Stomach (tissue), 8 donors: ENCODE measurements at regions not wholly inside any gene's neighbourhood (a gene's known extent, or its start where the extent isn't known, plus 50 kb on each side); places are given as distances from the start of the nearest gene placed in this dataset.

Experiments
- DNase-seq, 2 donors: peaks; one replicate each; pipeline versions ENCODE4 v3.0.0 to v3.0.0-alpha.2; 2013 to 2019
- H3K27ac ChIP-seq, 5 donors: fragments of 200-600 bp in 4 of 5; sonication (generic) in 4 of 5; one replicate each; pipeline ENCODE4 v1.5.1; 2013 to 2019; ENCODE audit warnings: mild to moderate bottlenecking in 1 of 5, moderate library complexity in 1 of 5
- H3K27me3 ChIP-seq, 3 donors: fragments of 200-600 bp; sonication (generic); one replicate each; pipeline ENCODE4 v1.5.1; 2017 to 2019; ENCODE audit warnings: mixed run types in 1 of 3
- H3K36me3 ChIP-seq, 4 donors: fragments of 200-600 bp; sonication (generic); 1 replicate in 3 of 4; 2 replicates in 1 of 4; pipeline ENCODE4 v1.5.1; 2016 to 2019
- H3K4me1 ChIP-seq, 4 donors: fragments of 200-600 bp; sonication (generic); one replicate each; pipeline ENCODE4 v1.5.1; 2016 to 2019
- H3K4me3 ChIP-seq, 4 donors: fragments of 200-600 bp; sonication (generic) in 3 of 4; one replicate each; pipeline ENCODE4 v1.5.1; 2016 to 2019; ENCODE audit warnings: mild to moderate bottlenecking in 1 of 4
- H3K9me3 ChIP-seq, 4 donors: fragments of 200-600 bp; sonication (generic); one replicate each; pipeline ENCODE4 v1.5.1; 2016 to 2019
- CTCF ChIP-seq, 7 experiments: fragments of 450-650 bp in 4 of 7; fragments of 200-600 bp in 3 of 7; sonication (generic) in 3 of 7; IDR thresholded peaks; one replicate each; pipeline ENCODE4 v1.5.1; 2016 to 2019; ENCODE audit warnings: antibody characterized with exemption in 7 of 7, control low read depth in 2 of 7, mild to moderate bottlenecking in 1 of 7
- EP300 ChIP-seq: sonication (generic); formaldehyde crosslinking; IDR thresholded peaks from one replicate; pipeline ENCODE4 v1.6.1; 2017; ENCODE audit warnings: antibody characterized with exemption
- POLR2A ChIP-seq, 4 donors: fragments of 450-650 bp; IDR thresholded peaks; one replicate each; pipeline ENCODE4 v1.6.1; 2016; ENCODE audit warnings: antibody characterized with exemption in 4 of 4, control low read depth in 2 of 4, mild to moderate bottlenecking in 1 of 4, moderate library complexity in 1 of 4
- POLR2AphosphoS5 ChIP-seq, 3 donors: sonication (generic); formaldehyde crosslinking; IDR thresholded peaks; one replicate each; pipeline ENCODE4 v1.6.1; 2016; ENCODE audit warnings: antibody characterized with exemption in 3 of 3
- WGBS, 5 donors: extraction: QIAGEN DNeasy Blood & Tissue Kit in 3 of 5; methylation state at CpG; one replicate each; pipeline versions ENCODE4 v1.1.5 to v1.1.7; 2013 to 2018; 5-methylcytosine and 5-hydroxymethylcytosine counted together
- intact Hi-C: fragments of 100-400 bp; cut with DNase I; formaldehyde crosslinking; loops from one replicate; pipeline ENCODE4 v1.15.1; 2023; ENCODE audit warnings: low total_unique reads
- donor health status: healthy with polysubstance abuse.
- donor health status: Bipolar disorder and iron deficiency.
- donor health status: healthy.

DNA sequence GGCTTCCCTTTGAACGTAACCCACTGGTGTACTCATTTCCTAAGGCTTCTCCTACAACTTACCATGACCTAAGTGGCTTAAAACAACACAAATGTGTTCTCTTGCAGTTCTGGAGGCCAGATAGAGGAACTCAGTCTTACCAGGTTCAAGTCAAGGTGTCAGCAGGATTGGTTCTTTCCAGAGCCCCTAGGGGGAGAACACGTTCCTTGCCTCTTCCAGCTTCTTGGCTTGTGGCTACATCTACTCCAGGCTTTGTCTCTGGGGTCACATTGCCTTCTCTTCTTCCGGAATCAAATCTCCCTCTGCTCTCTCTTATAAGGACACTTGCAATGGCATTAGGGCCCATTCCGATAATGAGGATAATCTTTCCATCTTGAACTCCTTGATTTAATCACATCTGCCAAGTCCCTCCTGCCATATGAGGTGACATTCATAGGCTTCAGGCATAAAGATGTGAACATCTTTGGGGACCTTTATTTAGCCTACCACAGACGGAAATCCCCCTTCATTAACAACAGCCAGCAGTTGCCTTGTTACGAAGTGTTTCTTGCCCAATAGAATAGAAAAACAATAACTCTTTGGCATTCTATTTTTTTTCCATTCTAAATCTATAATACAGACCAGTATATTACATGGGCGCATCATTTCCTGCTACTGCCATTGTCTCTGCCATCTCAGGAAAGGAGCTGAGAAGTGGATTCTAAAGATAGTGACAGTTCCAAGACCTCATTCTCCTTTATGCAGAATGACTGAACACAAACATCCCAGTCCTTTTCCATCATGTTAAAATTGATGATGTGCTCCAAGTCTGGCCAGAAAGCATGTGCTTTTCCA lies 362.0 kb downstream of the ZNF521 start:
- TF ChIP-seq EP300 (no peak), POLR2AphosphoS5 (IDR thresholded peaks at IDR 0.05) (no peak), POLR2A (IDR thresholded peaks at IDR 0.05) (no peak), CTCF (IDR thresholded peaks at IDR 0.05) (no peak)
- Histone ChIP-seq H3K4me1 (peaks cover 0 to 20% (median 11%) of the 10 kb centered on the region in 4 donors), H3K9me3 (no peaks in the 10 kb centered on the region), H3K27me3 (no peaks in the 10 kb centered on the region), H3K36me3 (no peaks in the 10 kb centered on the region), H3K4me3 (no peak overlapping the region), H3K27ac (no peak overlapping the region)
- no peak for DNase-seq
- intact Hi-C loops, result no loop called here
- 83 to 90% (median 88%) methylated on average over 7 of the region's 7 CpGs for WGBS, 5 donors

GRCh38 chr18:24990671-24991134 lies 361.3 kb downstream of the ZNF521 start:
- Histone ChIP-seq H3K4me3 (no peak overlapping the region), H3K4me1 (peaks cover 0 to 20% (median 11%) of the 10 kb centered on the region in 4 donors)
- intact Hi-C loops, result no loop called here

GRCh38 chr18:24991141-24992060 lies 360.6 kb downstream of the ZNF521 start:
- WGBS, 5 donors, result 74 to 83% (median 80%) methylated on average over 14 of the region's 14 CpGs
- H3K27ac ChIP-seq, result no peak overlapping the region
- peaks cover 0 to 19% (median 11%) of the 10 kb centered on the region in 4 donors for H3K4me1 ChIP-seq
- DNase-seq, result no peak
- H3K4me3 ChIP-seq, result no peak overlapping the region
- no peaks in the 10 kb centered on the region for H3K27me3 ChIP-seq
- no peak for TF ChIP-seq POLR2A (IDR thresholded peaks at IDR 0.05)
- no peak for TF ChIP-seq POLR2AphosphoS5 (IDR thresholded peaks at IDR 0.05)
- no peak for TF ChIP-seq CTCF (IDR thresholded peaks at IDR 0.05)
- no peak for TF ChIP-seq EP300
- intact Hi-C loops, result no loop called here
- no peaks in the 10 kb centered on the region for H3K9me3 ChIP-seq
- H3K36me3 ChIP-seq, result no peaks in the 10 kb centered on the region

More at GRCh38 chr18:24990671-24991134, 361.3 kb downstream of the ZNF521 start:
- TF ChIP-seq POLR2AphosphoS5 (IDR thresholded peaks at IDR 0.05), result no peak
- TF ChIP-seq CTCF (IDR thresholded peaks at IDR 0.05), result no peak
- TF ChIP-seq EP300, result no peak
- TF ChIP-seq POLR2A (IDR thresholded peaks at IDR 0.05), result no peak
- Histone ChIP-seq H3K27ac (no peak overlapping the region), H3K27me3 (no peaks in the 10 kb centered on the region), H3K9me3 (no peaks in the 10 kb centered on the region), H3K36me3 (no peaks in the 10 kb centered on the region)
- no peak for DNase-seq
- 79 to 88% (median 84%) methylated on average over 5 of the region's 5 CpGs for WGBS, 5 donors

GRCh38 chr18:24992491-24992890 lies 359.5 kb downstream of the ZNF521 start:
- no peaks in the 10 kb centered on the region for H3K27me3 ChIP-seq
- H3K4me1 ChIP-seq, result peaks cover 0 to 8% (median 4%) of the 10 kb centered on the region in 4 donors
- 92 to 94% (median 92%) methylated on average over 2 of the region's 2 CpGs for WGBS, 5 donors
- no peaks in the 10 kb centered on the region for H3K9me3 ChIP-seq
- no peak for TF ChIP-seq POLR2AphosphoS5 (IDR thresholded peaks at IDR 0.05)
- TF ChIP-seq POLR2A (IDR thresholded peaks at IDR 0.05), result no peak
- TF ChIP-seq CTCF (IDR thresholded peaks at IDR 0.05), result no peak
- TF ChIP-seq EP300, result no peak
- intact Hi-C loops, result no loop called here
- no peak overlapping the region for H3K27ac ChIP-seq
- H3K4me3 ChIP-seq, result no peak overlapping the region
- no peaks in the 10 kb centered on the region for H3K36me3 ChIP-seq
- no peak for DNase-seq
